H1 (cell line): ENCODE measurements at regions not wholly inside any gene's neighbourhood (a gene's known extent, or its start where the extent isn't known, plus 50 kb on each side); places are given as distances from the start of the nearest gene placed in this dataset.

ENCODE experiments used
- CTCF ChIA-PET: fragments of 300-600 bp; sonication (Branson Sonifier 250); formaldehyde crosslinking; loops from one replicate; lab custom pipeline; 2021; ENCODE audit not compliant: partially characterized antibody; lab: Charles Lee
- POLR2A ChIA-PET: fragments of 300-600 bp; sonication (Branson Sonifier 250); formaldehyde crosslinking; loops from one replicate; lab custom pipeline; 2021; ENCODE audit warnings: inconsistent platforms; ENCODE audit not compliant: partially characterized antibody; lab: Charles Lee
- DNase-seq, 2 experiments: peaks; one replicate each; pipeline versions ENCODE4 v3.0.0 to v3.0.0-alpha.2; 2010 to 2022; ENCODE audit warnings: low spot score in 2 of 2, low read depth in 1 of 2, mixed read lengths in 1 of 2
- FAIRE-seq: peaks from 2 replicates; lab custom pipeline; 2011; peaks lifted over from hg19 to GRCh38; lab: Jason Lieb, UNC
- H2AFZ ChIP-seq: 2 replicates; pipeline ENCODE4 v1.8.1; 2012; ENCODE audit warnings: low read length, inconsistent platforms
- H2AK5ac ChIP-seq: 2 replicates; pipeline ENCODE4 v1.6.1; 2013; ENCODE audit warnings: low read depth, low read length
- H2BK120ac ChIP-seq: replicated peaks from 2 replicates; pipeline ENCODE3; 2013; ENCODE audit warnings: low read depth, low read length, inconsistent platforms
- H2BK12ac ChIP-seq: 2 replicates; pipeline ENCODE4 v1.6.1; 2013; ENCODE audit warnings: low read depth, low read length
- H2BK15ac ChIP-seq: 2 replicates; pipeline ENCODE4 v1.6.1; 2013; ENCODE audit warnings: low read length
- H2BK20ac ChIP-seq: 2 replicates; pipeline ENCODE4 v1.6.1; 2013; ENCODE audit warnings: low read length
- H2BK5ac ChIP-seq: 2 replicates; pipeline ENCODE4 v1.6.1; 2013; ENCODE audit warnings: low read depth, low read length
- H3K14ac ChIP-seq: 2 replicates; pipeline ENCODE4 v1.6.1; 2013; ENCODE audit warnings: inconsistent platforms; ENCODE audit not compliant: insufficient read length
- H3K18ac ChIP-seq: 2 replicates; pipeline ENCODE4 v1.6.1; 2013; ENCODE audit warnings: low read length; ENCODE audit errors: extremely low read depth
- H3K23ac ChIP-seq: 2 replicates; pipeline ENCODE4 v1.6.1; 2013; ENCODE audit warnings: inconsistent platforms; ENCODE audit not compliant: insufficient read length
- H3K23me2 ChIP-seq: 2 replicates; pipeline ENCODE4 v1.6.1; 2013; ENCODE audit warnings: low read depth, low read length
- H3K27ac ChIP-seq: 2 replicates; pipeline ENCODE4 v1.6.1; 2011; ENCODE audit warnings: low read depth, low read length, inconsistent platforms
- H3K27me3 ChIP-seq, 4 experiments: replicated peaks in 1 of 4; 1 replicate in 1 of 4; 2 replicates in 3 of 4; pipeline versions ENCODE4 v1.6.1 to v1.8.1; 2011 to 2013; ENCODE audit warnings: low read length in 3 of 4, mild to moderate bottlenecking in 3 of 4, inconsistent platforms in 2 of 4, mixed read lengths in 2 of 4, moderate library complexity in 1 of 4; ENCODE audit not compliant: control insufficient read depth in 3 of 4, insufficient read depth in 3 of 4; ENCODE audit errors: extremely low read depth in 1 of 4
- H3K36me3 ChIP-seq, 4 experiments: 2 replicates each; pipeline versions ENCODE4 v1.6.1 to v1.8.1; 2011 to 2013; ENCODE audit warnings: mild to moderate bottlenecking in 4 of 4, low read length in 3 of 4, moderate library complexity in 2 of 4, control low read depth in 1 of 4, inconsistent platforms in 1 of 4; ENCODE audit not compliant: insufficient read depth in 4 of 4, control insufficient read depth in 2 of 4
- H3K4ac ChIP-seq: replicated peaks from 2 replicates; pipeline ENCODE3; 2013; ENCODE audit warnings: low read length, low read depth, mixed read lengths, inconsistent platforms; ENCODE audit not compliant: insufficient read length
- H3K4me1 ChIP-seq, 4 experiments: replicated peaks in 1 of 4; 1 replicate in 1 of 4; 2 replicates in 3 of 4; pipeline versions ENCODE4 v1.6.1 to v1.8.1; 2011 to 2013; ENCODE audit warnings: low read length in 3 of 4, inconsistent platforms in 2 of 4, mixed read lengths in 1 of 4; ENCODE audit not compliant: insufficient read depth in 4 of 4, control insufficient read depth in 3 of 4
- H3K4me2 ChIP-seq, 2 experiments: 2 replicates each; pipeline versions ENCODE4 v1.6.1 to v1.8.1; 2011 to 2013; ENCODE audit warnings: low read depth in 2 of 2, low read length in 2 of 2, control low read depth in 1 of 2, inconsistent platforms in 1 of 2, mild to moderate bottlenecking in 1 of 2; ENCODE audit not compliant: insufficient read depth in 1 of 2
- H3K4me3 ChIP-seq, 4 experiments: fragments of 200-600, 300-600 bp in 1 of 4; sonication (generic), shearing (Covaris generic), sonication (Bioruptor Twin) in 1 of 4; 2 replicates each; pipeline versions ENCODE4 v1.5.1 to v1.8.1; 2011 to 2016; ENCODE audit warnings: low read length in 4 of 4, low read depth in 3 of 4, control low read depth in 2 of 4, inconsistent platforms in 2 of 4, mild to moderate bottlenecking in 2 of 4, mixed read lengths in 1 of 4, moderate library complexity in 1 of 4; ENCODE audit not compliant: insufficient read depth in 2 of 4; ENCODE audit errors: extremely low read depth in 1 of 4
- H3K56ac ChIP-seq: replicated peaks from 2 replicates; pipeline ENCODE3; 2013; ENCODE audit warnings: low read depth, mild to moderate bottlenecking, mixed read lengths, low read length, inconsistent platforms; ENCODE audit not compliant: insufficient read length
- H3K79me1 ChIP-seq: 2 replicates; pipeline ENCODE4 v1.6.1; 2013; ENCODE audit warnings: low read depth, low read length, control low read depth
- H3K79me2 ChIP-seq, 2 experiments: 2 replicates each; pipeline versions ENCODE4 v1.6.1 to v1.8.1; 2012 to 2013; ENCODE audit warnings: low read length in 2 of 2, mild to moderate bottlenecking in 2 of 2, inconsistent platforms in 1 of 2; ENCODE audit not compliant: insufficient read depth in 2 of 2, control insufficient read depth in 1 of 2
- H3K9ac ChIP-seq, 4 experiments: replicated peaks in 1 of 4; 1 replicate in 1 of 4; 2 replicates in 3 of 4; pipeline versions ENCODE4 v1.6.1 to v1.8.1; 2011 to 2013; ENCODE audit warnings: low read depth in 3 of 4, low read length in 3 of 4, control low read depth in 2 of 4, mild to moderate bottlenecking in 2 of 4, moderate library complexity in 2 of 4, inconsistent platforms in 1 of 4; ENCODE audit errors: extremely low read depth in 1 of 4
- H3K9me3 ChIP-seq, 2 experiments: 2 replicates each; pipeline versions ENCODE4 v1.6.1 to v1.8.1; 2012 to 2013; ENCODE audit warnings: mild to moderate bottlenecking in 2 of 2, moderate library complexity in 2 of 2, control low read depth in 1 of 2, inconsistent platforms in 1 of 2, low read depth in 1 of 2, low read length in 1 of 2, mixed read lengths in 1 of 2; ENCODE audit not compliant: insufficient read depth in 2 of 2
- H4K20me1 ChIP-seq, 2 experiments: replicated peaks in 1 of 2; 2 replicates each; pipeline versions ENCODE3 to v1.8.1; 2011 to 2013; ENCODE audit warnings: inconsistent platforms in 2 of 2, low read length in 2 of 2, mild to moderate bottlenecking in 1 of 2; ENCODE audit not compliant: insufficient read depth in 2 of 2, control insufficient read depth in 1 of 2
- H4K5ac ChIP-seq: 2 replicates; pipeline ENCODE4 v1.6.1; 2013; ENCODE audit warnings: low read length, low read depth, mixed read lengths, inconsistent platforms; ENCODE audit not compliant: insufficient read length
- H4K8ac ChIP-seq: 2 replicates; pipeline ENCODE4 v1.8.0; 2013; ENCODE audit warnings: mild to moderate bottlenecking, moderate library complexity, low read length, inconsistent platforms; ENCODE audit not compliant: insufficient read depth; ENCODE audit errors: extremely low read depth
- H4K91ac ChIP-seq: replicated peaks from 2 replicates; pipeline ENCODE3; 2013; ENCODE audit warnings: low read length, mixed read lengths, inconsistent platforms; ENCODE audit not compliant: insufficient read length
- CREB1 ChIP-seq: IDR thresholded peaks from 2 replicates; pipeline ENCODE4 v1.6.1; 2012; ENCODE audit warnings: inconsistent platforms
- GABPA ChIP-seq: IDR thresholded peaks from 2 replicates; pipeline ENCODE4 v1.6.1; 2011; ENCODE audit warnings: mild to moderate bottlenecking, low read length, moderate library complexity, borderline replicate concordance; ENCODE audit not compliant: insufficient read depth
- HDAC2 ChIP-seq, 2 experiments: fragments of 300-600 bp in 1 of 2; sonication (generic) in 1 of 2; IDR thresholded peaks; 2 replicates each; pipeline ENCODE4 v1.6.1; 2011 to 2012; ENCODE audit warnings: low read depth in 2 of 2, low read length in 2 of 2, mild to moderate bottlenecking in 2 of 2, moderate library complexity in 2 of 2, borderline replicate concordance in 1 of 2, inconsistent platforms in 1 of 2
- HDAC6 ChIP-seq: IDR thresholded peaks from one replicate; pipeline ENCODE4 v1.7.1; 2012; ENCODE audit warnings: low read depth, mild to moderate bottlenecking, inconsistent platforms, low read length, moderate library complexity
- KDM4A ChIP-seq: IDR thresholded peaks from one replicate; pipeline ENCODE4 v1.7.1; 2012; ENCODE audit warnings: low read depth, mild to moderate bottlenecking, moderate library complexity, low read length, inconsistent platforms; ENCODE audit not compliant: severe bottlenecking
- MAFK ChIP-seq: IDR thresholded peaks from 2 replicates; pipeline ENCODE4 v1.6.1; 2012; ENCODE audit warnings: low read depth, mild to moderate bottlenecking, improper control_type of control experiment, low read length
- NANOG ChIP-seq: IDR thresholded peaks from 2 replicates; pipeline ENCODE4 v1.6.1; 2011; ENCODE audit warnings: low read length, low read depth, mild to moderate bottlenecking, inconsistent platforms; ENCODE audit not compliant: insufficient read depth, poor library complexity, severe bottlenecking
- RAD21 ChIP-seq, 2 experiments: IDR thresholded peaks in 1 of 2; conservative IDR thresholded peaks in 1 of 2; 2 replicates each; pipeline ENCODE4 v1.6.1; 2011; ENCODE audit warnings: low read depth in 2 of 2, low read length in 2 of 2, improper control_type of control experiment in 1 of 2, inconsistent platforms in 1 of 2, mild to moderate bottlenecking in 1 of 2, moderate library complexity in 1 of 2
- SRF ChIP-seq: IDR thresholded peaks from 2 replicates; pipeline ENCODE4 v1.6.1; 2011; ENCODE audit warnings: mild to moderate bottlenecking, low read depth, low read length, moderate library complexity
- TAF1 ChIP-seq: IDR thresholded peaks from 2 replicates; pipeline ENCODE4 v1.6.1; 2011; ENCODE audit warnings: mild to moderate bottlenecking, low read depth, low read length
- TEAD4 ChIP-seq: IDR thresholded peaks from 2 replicates; pipeline ENCODE4 v1.6.1; 2012; ENCODE audit warnings: low read depth, low read length, inconsistent platforms, mixed read lengths
- WGBS, 2 experiments: shearing (Covaris generic) in 1 of 2; methylation state at CpG; one replicate each; pipeline versions ENCODE4 v1.1.6 to v1.1.7; 2013 to 2015; ENCODE audit warnings: low lambda C conversion rate in 2 of 2, mixed read lengths in 2 of 2, inconsistent platforms in 1 of 2, low coverage in 1 of 2, missing lambda C conversion rate in 1 of 2; ENCODE audit not compliant: insufficient replicate concordance in 2 of 2, insufficient coverage in 1 of 2, insufficient read length in 1 of 2; ENCODE audit errors: extremely low coverage in 1 of 2, missing lambda C conversion rate in 1 of 2; 5-methylcytosine and 5-hydroxymethylcytosine counted together

- H3K4me3 ChIP-seq: no peak overlapping the region
- H3K56ac ChIP-seq: no peak overlapping the region
- no peak overlapping the region for H3K18ac ChIP-seq
- H3K23me2 ChIP-seq: no peaks in the 10 kb centered on the region
- no peak overlapping the region for H3K23ac ChIP-seq
- ChIA-PET CTCF (interaction anchor here (0.9 to 1.8 kb wide), 4 partner anchors 9 to 699 kb away, joined by 4 to 5 read pairs (median 4); no protein-coding TSS in a partner anchor), POLR2A (no interaction called here)
- H3K4me2 ChIP-seq: no peak overlapping the region
- no peak overlapping the region for H2BK20ac ChIP-seq
- no peak overlapping the region for H2BK12ac ChIP-seq
- no peak for FAIRE-seq
- no peak overlapping the region for H2BK120ac ChIP-seq
- H3K79me2 ChIP-seq: no peaks in the 10 kb centered on the region
- no peaks in the 10 kb centered on the region for H3K36me3 ChIP-seq
- H4K20me1 ChIP-seq: no peaks in the 10 kb centered on the region
- H3K14ac ChIP-seq: no peak overlapping the region
- H3K9ac ChIP-seq: no peak overlapping the region
- no peak overlapping the region for H2AK5ac ChIP-seq
- H3K27me3 ChIP-seq: no peaks in the 10 kb centered on the region
- H3K4ac ChIP-seq: no peak overlapping the region
- no peaks in the 10 kb centered on the region for H3K4me1 ChIP-seq
- no peaks in the 10 kb centered on the region for H3K79me1 ChIP-seq
- no peak overlapping the region for H2BK15ac ChIP-seq
- no peak overlapping the region for H2AFZ ChIP-seq
- H3K9me3 ChIP-seq: no peaks in the 10 kb centered on the region
- TF ChIP-seq TEAD4 (no peak), GABPA (no peak), CREB1 (no peak), MAFK (no peak), HDAC6 (no peak), SRF (no peak), TAF1 (no peak), HDAC2 (IDR thresholded peaks at IDR 0.05; ENCODE audit: borderline replicate concordance in 1 of 2, low read depth in 2 of 2, low read length in 2 of 2) (no peak), KDM4A (no peak), NANOG (no peak), RAD21 (IDR thresholded peaks at IDR 0.05 in 1 of 2, conservative IDR thresholded peaks at IDR 0.05 in 1 of 2; ENCODE audit: low read depth in 2 of 2, low read length in 2 of 2) (no peak)
- 91% methylated on average over 2 of the region's 2 CpGs; no CpG with 5 or more reads in 1 of the 2 experiments for WGBS, 2 experiments
- no peak overlapping the region for H2BK5ac ChIP-seq
- no peak overlapping the region for H3K27ac ChIP-seq
- no peak overlapping the region for H4K8ac ChIP-seq
- H4K91ac ChIP-seq: no peak overlapping the region
- no peak overlapping the region for H4K5ac ChIP-seq
- DNase-seq: no peak
Observed at GRCh38 chr7:96422388-96422787, 100.5 kb upstream of the SLC25A13 start.
